H9 (cell line): ENCODE measurements at regions not wholly inside any gene's neighbourhood (a gene's known extent, or its start where the extent isn't known, plus 50 kb on each side); places are given as distances from the start of the nearest gene placed in this dataset.

Experiments
- DNase-seq: peaks from one replicate; pipeline ENCODE4 v3.0.0-alpha.2; 2017
- H2AFZ ChIP-seq: one replicate; pipeline ENCODE4 v1.6.1; 2013; ENCODE audit warnings: mild to moderate bottlenecking, low read length, control low read depth, moderate library complexity
- H2AK5ac ChIP-seq: 2 replicates; pipeline ENCODE4 v1.6.1; 2013; ENCODE audit warnings: low read length, control low read depth, mixed read lengths; ENCODE audit not compliant: insufficient read length
- H2BK120ac ChIP-seq: one replicate; pipeline ENCODE4 v1.6.1; 2013; ENCODE audit warnings: low read depth, mild to moderate bottlenecking, low read length, control low read depth, inconsistent platforms; ENCODE audit not compliant: poor library complexity, severe bottlenecking
- H2BK12ac ChIP-seq: 2 replicates; pipeline ENCODE4 v1.6.1; 2013; ENCODE audit warnings: low read length, control low read depth, mixed read lengths, low read depth; ENCODE audit not compliant: insufficient read length
- H2BK15ac ChIP-seq: 2 replicates; pipeline ENCODE4 v1.6.1; 2013; ENCODE audit warnings: low read depth, low read length, control low read depth
- H2BK20ac ChIP-seq: one replicate; pipeline ENCODE4 v1.6.1; 2013; ENCODE audit warnings: low read depth, mild to moderate bottlenecking, low read length, control low read depth, inconsistent platforms; ENCODE audit not compliant: poor library complexity, severe bottlenecking
- H2BK5ac ChIP-seq: 2 replicates; pipeline ENCODE4 v1.6.1; 2013; ENCODE audit warnings: low read length, control low read depth, mixed read lengths; ENCODE audit not compliant: insufficient read length
- H3K14ac ChIP-seq: 2 replicates; pipeline ENCODE4 v1.6.1; 2013; ENCODE audit warnings: low read length, control low read depth; ENCODE audit not compliant: insufficient read depth
- H3K18ac ChIP-seq: 2 replicates; pipeline ENCODE4 v1.6.1; 2013; ENCODE audit warnings: low read depth, mild to moderate bottlenecking, mixed read lengths, low read length, control low read depth; ENCODE audit not compliant: insufficient read length
- H3K23ac ChIP-seq: 2 replicates; pipeline ENCODE4 v1.6.1; 2013; ENCODE audit warnings: low read length, control low read depth, mixed read lengths, low read depth; ENCODE audit not compliant: insufficient read length
- H3K23me2 ChIP-seq: 2 replicates; pipeline ENCODE4 v1.6.1; 2013; ENCODE audit warnings: low read depth, mild to moderate bottlenecking, mixed read lengths, low read length, control low read depth; ENCODE audit not compliant: insufficient read length, poor library complexity, severe bottlenecking
- H3K27ac ChIP-seq: 2 replicates; pipeline ENCODE4 v1.5.1; 2013; ENCODE audit warnings: low read length, control low read depth, mixed read lengths, low read depth; ENCODE audit not compliant: insufficient read length
- H3K27me3 ChIP-seq: 2 replicates; pipeline ENCODE4 v1.6.1; 2013; ENCODE audit warnings: low read length, control low read depth, inconsistent platforms; ENCODE audit not compliant: insufficient read depth
- H3K4ac ChIP-seq: 2 replicates; pipeline ENCODE4 v1.6.1; 2013; ENCODE audit warnings: low read depth, mild to moderate bottlenecking, control low read depth, inconsistent platforms, low read length, moderate library complexity
- H3K4me1 ChIP-seq: 2 replicates; pipeline ENCODE4 v1.6.1; 2013; ENCODE audit warnings: low read length, control low read depth, inconsistent platforms; ENCODE audit not compliant: insufficient read depth
- H3K4me2 ChIP-seq: 2 replicates; pipeline ENCODE4 v1.6.1; 2013; ENCODE audit warnings: low read length, control low read depth, mixed read lengths; ENCODE audit not compliant: insufficient read length, insufficient read depth
- H3K56ac ChIP-seq: 2 replicates; pipeline ENCODE4 v1.6.1; 2013; ENCODE audit warnings: low read depth, mild to moderate bottlenecking, mixed read lengths, low read length, control low read depth; ENCODE audit not compliant: insufficient read length
- H3K79me1 ChIP-seq: 2 replicates; pipeline ENCODE4 v1.6.1; 2013; ENCODE audit warnings: low read depth, mild to moderate bottlenecking, moderate library complexity, low read length, control low read depth, inconsistent platforms; ENCODE audit not compliant: insufficient read depth, poor library complexity, severe bottlenecking
- H3K79me2 ChIP-seq: 2 replicates; pipeline ENCODE4 v1.6.1; 2013; ENCODE audit warnings: low read length, control low read depth, inconsistent platforms; ENCODE audit not compliant: insufficient read depth
- H3K9ac ChIP-seq: 2 replicates; pipeline ENCODE4 v1.6.1; 2013; ENCODE audit warnings: low read length, control low read depth, mixed read lengths; ENCODE audit not compliant: insufficient read length; ENCODE audit errors: extremely low read depth
- H3K9me3 ChIP-seq: one replicate; pipeline ENCODE4 v1.6.1; 2013; ENCODE audit warnings: low read depth, low read length, inconsistent platforms; ENCODE audit not compliant: control insufficient read depth
- H3T11ph ChIP-seq: one replicate; pipeline ENCODE4 v1.6.1; 2013; ENCODE audit warnings: mild to moderate bottlenecking, low read length, control low read depth, inconsistent platforms
- H4K20me1 ChIP-seq: one replicate; pipeline ENCODE4 v1.6.1; 2013; ENCODE audit not compliant: control insufficient read depth, insufficient read length, insufficient read depth
- H4K5ac ChIP-seq: 2 replicates; pipeline ENCODE4 v1.6.1; 2013; ENCODE audit warnings: low read depth, mild to moderate bottlenecking, mixed read lengths, low read length, control low read depth; ENCODE audit not compliant: insufficient read length
- H4K8ac ChIP-seq: replicated peaks from 2 replicates; pipeline ENCODE4 v1.6.1; 2013; ENCODE audit warnings: low read length, control low read depth, mixed read lengths, low read depth; ENCODE audit not compliant: insufficient read length
- H4K91ac ChIP-seq: 2 replicates; pipeline ENCODE4 v1.6.1; 2013; ENCODE audit warnings: low read depth, mild to moderate bottlenecking, moderate library complexity, mixed read lengths, low read length, control low read depth; ENCODE audit not compliant: insufficient read length
- H3K27ac Mint-ChIP-seq, 3 experiments: 2 replicates in 2 of 3; 3 replicates in 1 of 3; pipeline ENCODE4 v1.8.0; 2020 to 2021; ENCODE audit warnings: mixed read lengths in 3 of 3, mild to moderate bottlenecking in 1 of 3, moderate library complexity in 1 of 3
- H3K27me3 Mint-ChIP-seq: 2 replicates; pipeline ENCODE4 v1.8.0; 2021; ENCODE audit warnings: low read depth, mild to moderate bottlenecking, moderate library complexity, mixed read lengths
- H3K36me3 Mint-ChIP-seq, 3 experiments: 2 replicates in 2 of 3; 3 replicates in 1 of 3; pipeline ENCODE4 v1.8.0; 2020 to 2021; ENCODE audit warnings: low read depth in 3 of 3, mixed read lengths in 3 of 3; ENCODE audit not compliant: insufficient read depth in 1 of 3
- H3K4me1 Mint-ChIP-seq, 2 experiments: 2 replicates each; pipeline ENCODE4 v1.8.0; 2020; ENCODE audit warnings: mixed read lengths in 2 of 2
- H3K4me3 Mint-ChIP-seq, 2 experiments: 2 replicates in 1 of 2; 3 replicates in 1 of 2; pipeline ENCODE4 v1.8.0; 2020 to 2021; ENCODE audit warnings: mild to moderate bottlenecking in 2 of 2, mixed read lengths in 2 of 2, moderate library complexity in 1 of 2
- H3K9me3 Mint-ChIP-seq, 2 experiments: 2 replicates in 1 of 2; 3 replicates in 1 of 2; pipeline ENCODE4 v1.8.0; 2020; ENCODE audit warnings: mild to moderate bottlenecking in 2 of 2, mixed read lengths in 2 of 2, moderate library complexity in 1 of 2
- CTCF ChIP-seq: fragments of 200-600 bp; sonication (generic); conservative IDR thresholded peaks from 3 replicates; pipeline ENCODE4 v1.8.0; 2021; ENCODE audit warnings: antibody characterized with exemption, mild to moderate bottlenecking
- WGBS: extraction: QIAGEN DNeasy Blood & Tissue Kit; methylation state at CpG from one replicate; pipeline ENCODE4 v1.1.7; 2013; ENCODE audit warnings: missing lambda C conversion rate, low lambda C conversion rate, mixed read lengths; ENCODE audit not compliant: insufficient read length; ENCODE audit errors: extremely low coverage; 5-methylcytosine and 5-hydroxymethylcytosine counted together

- no peak overlapping the region for H3K4me2 ChIP-seq
- H2BK15ac ChIP-seq = no peak overlapping the region
- no peaks in the 10 kb centered on the region for H3K79me2 ChIP-seq
- Mint-ChIP-seq H3K36me3 (no peaks in the 10 kb centered on the region), H3K9me3 (peaks cover 0 to 3% of the 10 kb centered on the region in 2 experiments; a peak in 1 of 5 replicates), H3K27ac (no peak overlapping the region), H3K27me3 (peaks cover 9% of the 10 kb centered on the region), H3K4me1 (peaks cover 6 to 12% of the 10 kb centered on the region in 2 experiments), H3K4me3 (no peak overlapping the region)
- H2AK5ac ChIP-seq = no peak overlapping the region
- no peak overlapping the region for H3K9ac ChIP-seq
- no peak overlapping the region for H3K4ac ChIP-seq
- no peak overlapping the region for H4K91ac ChIP-seq
- H2AFZ ChIP-seq = no peak overlapping the region
- H3K9me3 ChIP-seq = no peaks in the 10 kb centered on the region
- no peaks in the 10 kb centered on the region for H3K79me1 ChIP-seq
- H3K23me2 ChIP-seq = no peaks in the 10 kb centered on the region
- WGBS = no CpG with 5 or more reads among the region's 2 CpGs
- H4K5ac ChIP-seq = no peak overlapping the region
- DNase-seq = no peak
- no peaks in the 10 kb centered on the region for H3K27me3 ChIP-seq
- no peak for TF ChIP-seq CTCF
- no peak overlapping the region for H2BK20ac ChIP-seq
- H3K23ac ChIP-seq = no peak overlapping the region
- H2BK12ac ChIP-seq = no peak overlapping the region
- H4K8ac ChIP-seq = no peak overlapping the region
- H3T11ph ChIP-seq = no peak overlapping the region
- H2BK120ac ChIP-seq = no peak overlapping the region
- H2BK5ac ChIP-seq = no peak overlapping the region
- no peaks in the 10 kb centered on the region for H3K4me1 ChIP-seq
- H3K18ac ChIP-seq = no peak overlapping the region
- no peak overlapping the region for H3K27ac ChIP-seq
- no peaks in the 10 kb centered on the region for H4K20me1 ChIP-seq
- H3K14ac ChIP-seq = no peak overlapping the region
- no peak overlapping the region for H3K56ac ChIP-seq
These were observed 504.9 kb downstream of the MATN1 start for GRCh38 chr1:30218438-30218837.
